GM19372 (cell line): ENCODE measurements at regions not wholly inside any gene's neighbourhood (a gene's known extent, or its start where the extent isn't known, plus 50 kb on each side); places are given as distances from the start of the nearest gene placed in this dataset.

Experiments used
- ATAC-seq: cut with Tn5 transposase; IDR thresholded peaks from one replicate; pipeline ENCODE4 v1.9.1; 2021; ENCODE audit warnings: mild to moderate bottlenecking, low read depth, moderate library complexity; ENCODE audit not compliant: unreplicated experiment

DNA sequence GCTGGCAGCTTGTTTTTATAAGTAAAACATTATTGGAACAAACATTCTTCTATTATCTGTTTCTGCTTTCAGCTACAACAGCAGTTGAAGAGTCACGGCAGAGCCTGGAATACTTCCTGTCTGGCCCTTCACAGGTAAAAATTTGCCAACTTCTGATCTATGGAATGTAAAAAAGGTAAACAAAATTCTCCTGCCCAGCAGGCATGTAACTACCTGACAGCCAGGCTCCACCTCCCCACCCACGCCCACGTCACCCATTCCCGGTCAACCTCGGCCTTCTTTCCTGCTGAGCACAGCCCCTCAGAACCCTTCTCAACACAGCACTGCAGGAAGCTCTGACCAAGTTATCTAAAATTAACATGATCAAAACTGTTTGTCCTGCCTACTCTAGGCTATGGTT lies 166.0 kb downstream of the DLL1 start:
- ATAC-seq = no peak

DNA sequence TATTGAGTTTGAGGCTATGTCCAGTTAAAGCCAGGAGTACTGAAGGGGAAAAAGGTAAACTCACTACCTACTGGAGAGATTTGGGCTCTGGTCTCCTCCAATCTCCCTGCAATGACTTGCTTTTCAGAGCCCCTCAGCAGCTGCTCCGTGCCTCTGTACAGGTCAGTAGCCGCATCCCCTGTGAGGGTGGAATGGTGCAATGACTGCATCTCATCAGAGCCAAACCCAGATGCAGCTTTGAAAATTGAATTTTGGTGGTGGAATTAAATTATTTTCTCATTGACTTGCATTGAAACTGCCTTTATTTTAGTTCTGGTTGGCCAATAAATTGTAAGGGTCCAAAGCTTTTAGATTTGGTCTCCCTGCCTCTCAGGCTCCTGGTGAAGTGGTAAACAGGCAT lies 166.7 kb downstream of the DLL1 start:
- ATAC-seq = no peak

DNA sequence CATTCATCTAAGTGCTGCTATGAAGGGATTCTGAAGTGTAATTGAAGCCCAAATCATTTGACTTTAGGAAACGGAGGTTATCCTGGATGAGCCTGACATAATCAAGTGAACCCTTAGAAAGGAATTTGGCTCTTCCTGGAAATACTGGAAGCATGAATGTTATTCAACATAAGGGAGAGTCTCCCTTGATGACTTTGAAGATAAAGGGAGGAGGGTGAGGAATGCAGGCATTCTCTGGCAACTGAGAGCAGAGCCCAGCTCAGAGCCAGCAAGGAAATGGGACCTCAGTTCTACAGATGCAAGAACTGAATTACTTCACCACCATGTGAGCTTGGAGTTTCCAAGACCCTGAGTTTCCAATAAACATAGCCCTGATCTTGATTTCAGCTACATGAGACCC lies 168.2 kb downstream of the DLL1 start:
- no peak for ATAC-seq

DNA sequence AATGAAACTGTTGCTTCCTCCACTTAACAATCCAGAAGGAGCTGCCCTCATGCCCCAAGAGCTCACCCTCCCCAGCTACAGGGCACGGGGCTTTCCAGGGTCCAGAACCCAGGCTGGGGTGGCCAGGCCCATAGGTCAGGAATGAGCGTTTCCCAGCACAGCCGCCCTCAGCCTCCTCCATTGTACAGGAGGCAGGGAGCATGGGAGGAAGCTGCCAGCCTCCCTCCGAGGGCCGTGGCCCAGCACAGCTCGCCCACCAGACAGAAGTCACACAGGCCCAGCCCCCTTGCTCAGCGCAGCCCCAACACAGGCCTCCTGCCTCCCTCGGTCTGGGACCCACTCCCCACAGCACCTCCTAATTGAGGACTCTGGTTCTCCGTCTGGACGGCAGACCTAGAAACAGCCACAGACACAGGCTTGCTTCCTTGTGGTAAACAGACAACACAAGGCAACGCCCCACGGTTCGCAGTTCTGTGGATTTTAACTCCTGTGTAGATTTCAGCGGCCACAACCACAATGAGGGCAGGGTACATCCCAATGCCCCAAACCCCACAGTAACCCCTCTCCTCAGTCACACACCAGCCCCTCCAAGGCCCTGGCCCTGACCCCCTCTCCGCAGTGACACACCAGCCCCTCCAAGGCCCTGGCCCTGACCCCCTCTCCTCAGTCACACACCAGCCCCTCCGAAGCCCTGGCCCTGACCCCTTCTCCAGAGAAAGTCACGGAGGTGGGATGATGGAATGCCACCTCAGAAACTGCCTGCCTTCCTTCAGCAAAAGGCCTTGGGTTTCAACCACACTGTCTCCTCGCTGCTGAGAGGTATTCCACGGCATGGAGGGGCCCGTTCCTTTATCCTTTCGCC lies 173.5 kb downstream of the DLL1 start:
- ATAC-seq = no peak

DNA sequence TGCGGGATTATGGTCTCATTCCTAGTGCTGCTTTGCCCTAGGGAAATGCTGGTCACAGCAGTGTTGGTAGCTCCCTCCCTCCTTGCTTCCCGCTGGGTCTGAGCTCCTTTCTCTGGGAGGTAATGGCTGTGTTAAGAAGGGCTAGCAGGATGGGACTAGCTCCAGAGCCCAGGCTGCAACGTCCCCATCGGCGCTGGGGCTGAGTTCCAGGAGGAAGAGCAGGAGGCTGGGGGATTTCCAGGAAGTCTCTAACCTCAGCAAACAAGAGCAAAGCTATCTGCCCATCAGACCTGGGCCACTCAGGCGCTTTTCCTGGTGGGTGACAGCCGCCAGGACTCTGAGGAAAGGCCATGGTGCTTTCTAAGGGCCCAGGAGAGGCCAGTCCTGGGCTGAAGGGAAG lies 174.2 kb downstream of the DLL1 start:
- ATAC-seq = no peak

DNA sequence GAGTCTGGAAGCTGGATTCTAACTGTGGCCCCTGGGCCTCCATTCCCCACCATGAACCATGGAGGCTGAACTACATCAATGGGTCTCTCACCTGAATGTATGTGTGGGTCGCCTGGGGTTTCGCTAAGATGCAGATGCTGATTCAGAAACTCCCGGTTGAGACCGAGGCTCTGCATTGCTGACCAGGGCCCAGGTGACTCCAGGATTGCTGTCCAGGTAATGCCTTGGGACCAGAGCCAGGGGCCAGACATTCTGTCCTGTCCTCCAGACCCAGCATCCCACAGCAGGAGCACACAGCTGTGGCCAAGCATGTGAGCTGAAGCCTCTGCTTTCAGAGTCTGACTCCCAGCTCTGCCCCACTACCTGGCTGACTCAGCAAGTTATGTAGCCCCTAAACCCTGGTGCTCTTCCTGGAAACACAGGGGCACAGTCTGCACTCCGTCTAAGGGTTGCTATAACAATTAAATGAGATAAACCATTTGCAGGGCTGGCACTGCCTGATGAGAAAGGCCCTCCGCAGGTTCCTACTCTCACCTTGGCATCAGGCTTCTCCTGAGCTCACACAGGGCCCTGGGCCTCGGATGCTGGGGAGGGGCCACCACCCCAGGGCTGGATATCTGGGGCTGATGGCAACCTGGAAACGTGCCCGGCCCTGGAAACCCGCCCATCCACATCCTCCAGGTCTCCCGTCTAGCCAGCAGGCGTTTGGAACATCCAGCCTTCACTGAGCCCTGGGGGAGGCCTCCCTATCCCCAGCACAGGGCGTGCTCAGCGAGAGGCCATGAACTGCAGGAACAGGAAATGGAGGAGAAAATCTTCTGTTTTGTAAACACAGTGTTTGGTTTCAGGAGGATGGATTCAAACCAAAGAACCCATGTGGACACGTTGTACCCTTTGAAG lies 175.7 kb downstream of the DLL1 start:
- ATAC-seq = no peak

GRCh38 chr6:170114187-170114945 lies 176.5 kb downstream of the DLL1 start:
- ATAC-seq = no peak

- ATAC-seq = no peak
These were observed 177.7 kb downstream of the DLL1 start for GRCh38 chr6:170113141-170113540.

GRCh38 chr6:170112583-170112860 lies 178.4 kb downstream of the DLL1 start:
- ATAC-seq = no peak

DNA sequence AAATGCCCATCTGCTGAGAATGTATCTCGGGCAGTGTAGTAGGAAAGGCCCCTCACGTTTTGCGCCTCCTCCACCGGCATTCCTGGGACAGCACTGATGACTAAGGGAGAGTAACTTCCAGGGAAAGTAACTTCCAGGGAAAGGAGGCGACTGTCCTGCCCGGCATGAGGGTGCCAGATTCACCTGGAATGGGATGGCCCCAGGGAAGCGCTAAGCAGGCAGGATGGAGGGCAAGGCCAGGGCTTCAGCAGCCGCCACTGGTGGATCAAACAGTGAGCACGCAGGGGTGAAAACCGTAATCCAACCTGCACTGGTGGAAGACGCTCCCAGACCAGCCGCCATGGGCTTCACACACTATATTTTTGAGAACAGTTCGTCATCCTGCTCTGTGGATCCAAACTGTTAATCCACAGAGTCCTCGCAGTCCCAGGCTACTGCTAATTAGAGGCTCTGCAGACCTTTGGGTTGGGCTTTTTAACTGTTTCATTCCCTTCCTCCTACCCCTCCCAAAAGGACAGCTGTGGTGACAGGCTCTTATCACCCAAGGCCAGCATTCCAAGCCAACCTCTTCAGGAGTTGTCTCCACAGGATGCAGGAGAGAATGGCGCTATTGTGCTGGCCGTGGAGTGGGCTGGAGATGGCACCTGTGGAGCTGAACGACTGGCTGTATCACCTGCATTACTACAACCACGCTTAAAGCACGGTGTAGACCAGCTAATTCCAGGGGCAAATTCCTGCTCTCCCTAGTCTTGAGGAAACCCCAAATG lies 178.9 kb downstream of the DLL1 start:
- ATAC-seq = no peak

DNA sequence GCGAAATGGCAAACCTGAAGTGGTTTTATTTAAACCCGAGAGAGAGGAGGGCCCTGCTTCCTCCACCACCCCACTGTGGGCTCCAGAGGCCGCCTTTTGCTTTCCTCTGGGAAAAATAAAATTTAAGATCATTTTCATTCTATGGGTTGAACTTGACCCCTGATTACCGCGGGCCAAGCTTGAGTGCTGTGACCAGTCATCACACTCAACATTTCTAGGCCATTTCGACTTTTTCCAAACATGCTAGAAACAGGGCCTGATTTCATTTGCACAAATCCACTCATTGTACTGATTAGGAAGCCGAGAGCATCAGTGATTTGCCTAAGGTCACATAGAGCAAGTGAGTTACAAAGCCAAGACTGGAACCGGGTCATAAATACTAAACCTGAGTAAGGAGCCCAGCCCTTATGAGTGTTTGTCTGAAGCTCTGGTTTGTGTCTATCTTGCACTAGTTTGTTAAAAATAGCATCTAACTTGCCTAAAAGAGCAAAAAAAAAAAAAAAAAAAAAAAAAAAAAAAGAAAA lies 179.7 kb downstream of the DLL1 start:
- no peak for ATAC-seq

GRCh38 chr6:170110201-170111140 lies 180.4 kb downstream of the DLL1 start:
- no peak for ATAC-seq

- no peak for ATAC-seq
These were observed 181.8 kb downstream of the DLL1 start for GRCh38 chr6:170108890-170109587.

- no peak for ATAC-seq
These were observed 182.4 kb downstream of the DLL1 start for GRCh38 chr6:170108456-170108855.

DNA sequence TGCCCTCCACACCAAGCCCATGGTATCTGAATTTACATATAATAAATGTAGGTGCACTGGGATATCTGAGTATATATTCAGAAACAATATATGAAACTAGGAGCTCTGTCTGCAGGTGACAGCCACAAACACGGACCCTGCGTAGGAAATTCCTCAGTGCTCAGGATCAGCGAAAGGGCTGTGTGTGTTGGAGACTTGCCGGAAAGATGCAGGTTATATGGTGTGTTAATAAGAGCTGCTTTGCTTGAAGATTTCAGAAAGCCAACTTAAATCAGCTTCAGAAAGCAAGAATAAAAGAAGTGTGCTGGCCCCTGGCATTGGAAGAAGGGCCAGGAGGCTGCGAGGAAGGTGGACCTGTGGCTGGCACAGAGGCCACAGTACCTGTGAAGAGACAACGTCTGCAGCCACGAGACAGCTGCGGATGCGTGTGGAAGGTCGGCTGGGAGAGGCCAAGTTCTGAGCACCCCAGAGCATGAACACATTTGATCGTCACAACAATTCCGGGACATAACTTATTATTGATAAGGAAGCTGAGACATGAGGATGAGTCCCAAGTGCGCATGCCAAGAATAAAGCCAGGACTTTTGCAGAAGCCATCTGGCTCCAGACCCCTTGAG lies 183.2 kb downstream of the DLL1 start:
- no peak for ATAC-seq

DNA sequence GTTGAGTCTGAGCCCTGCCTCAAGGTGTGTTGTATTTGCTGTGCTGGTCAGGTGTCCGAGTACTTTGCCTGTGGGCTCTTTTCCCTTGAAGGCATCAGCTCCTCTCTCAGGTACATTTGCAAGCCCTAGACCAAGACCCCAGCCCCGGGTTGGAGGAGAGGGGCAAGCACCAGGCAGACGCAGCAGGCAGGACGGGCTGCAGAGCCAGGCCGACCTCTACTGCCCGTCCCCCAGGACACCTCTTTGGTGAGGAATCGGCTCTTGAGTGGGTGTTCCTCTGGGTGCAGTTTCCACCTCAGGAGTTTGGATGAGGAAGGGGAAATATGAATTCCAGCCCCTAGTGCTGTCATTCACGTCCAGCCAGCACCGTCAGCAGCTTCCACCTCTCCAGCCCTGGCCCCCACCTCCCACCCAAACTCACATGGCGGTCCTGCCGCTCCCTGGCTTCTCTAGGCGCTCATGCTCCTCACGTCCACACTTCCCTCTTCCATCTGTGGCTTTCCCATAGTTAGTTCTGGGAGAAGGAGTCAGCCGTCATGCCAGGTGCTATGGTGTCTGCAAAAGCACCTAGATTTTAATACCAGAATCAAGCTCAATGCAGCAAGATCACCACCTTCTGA lies 183.9 kb downstream of the DLL1 start:
- no peak for ATAC-seq

- no peak for ATAC-seq
These were observed 188.0 kb downstream of the DLL1 start for GRCh38 chr6:170102582-170103481.
